ENCODE measurements at regions not wholly inside any gene's neighbourhood (a gene's known extent, or its start where the extent isn't known, plus 50 kb on each side); places are given as distances from the start of the nearest gene placed in this dataset.

GRCh38 chr7:65317372-65317771, 56.3 kb upstream of the ZNF92 start:
- DNase-seq (ENCODE audit: low read depth): no peak
- H3K4me3 ChIP-seq (ENCODE audit: low read depth, low read length): no peak overlapping the region
- TF ChIP-seq CTCF (IDR thresholded peaks at IDR 0.05; ENCODE audit: insufficient read depth, low read depth, low read length, missing control alignments): no peak

DNA sequence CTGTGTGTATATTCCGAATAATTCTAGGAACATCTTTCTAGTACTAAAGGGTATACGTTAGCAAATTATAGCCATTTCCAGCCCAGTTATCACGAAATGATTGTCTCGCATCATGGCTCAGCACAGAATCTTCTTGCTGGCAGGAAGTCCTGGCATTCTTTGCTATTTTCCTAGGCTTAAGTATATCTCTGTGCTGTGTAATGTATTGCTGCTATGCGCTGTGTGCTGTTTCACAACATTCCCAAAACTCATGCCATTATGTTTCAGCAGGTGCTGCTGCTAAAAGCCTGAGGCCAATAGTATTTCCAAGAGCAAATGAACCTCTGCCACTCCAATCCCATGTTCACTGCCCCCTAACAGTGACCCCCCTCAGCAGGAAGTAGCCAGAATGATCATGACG, 62.9 kb upstream of the ZNF92 start:
- H3K4me3 ChIP-seq (ENCODE audit: low read depth, low read length): no peak overlapping the region
- TF ChIP-seq CTCF (IDR thresholded peaks at IDR 0.05; ENCODE audit: insufficient read depth, low read depth, low read length, missing control alignments): no peak
- DNase-seq (ENCODE audit: low read depth): no peak

GRCh38 chr7:65308300-65308678, 65.4 kb upstream of the ZNF92 start:
- DNase-seq (ENCODE audit: low read depth): no peak
- H3K4me3 ChIP-seq (ENCODE audit: low read depth, low read length): no peak overlapping the region
- no peak for TF ChIP-seq CTCF (IDR thresholded peaks at IDR 0.05; ENCODE audit: insufficient read depth, low read depth, low read length, missing control alignments)

DNA sequence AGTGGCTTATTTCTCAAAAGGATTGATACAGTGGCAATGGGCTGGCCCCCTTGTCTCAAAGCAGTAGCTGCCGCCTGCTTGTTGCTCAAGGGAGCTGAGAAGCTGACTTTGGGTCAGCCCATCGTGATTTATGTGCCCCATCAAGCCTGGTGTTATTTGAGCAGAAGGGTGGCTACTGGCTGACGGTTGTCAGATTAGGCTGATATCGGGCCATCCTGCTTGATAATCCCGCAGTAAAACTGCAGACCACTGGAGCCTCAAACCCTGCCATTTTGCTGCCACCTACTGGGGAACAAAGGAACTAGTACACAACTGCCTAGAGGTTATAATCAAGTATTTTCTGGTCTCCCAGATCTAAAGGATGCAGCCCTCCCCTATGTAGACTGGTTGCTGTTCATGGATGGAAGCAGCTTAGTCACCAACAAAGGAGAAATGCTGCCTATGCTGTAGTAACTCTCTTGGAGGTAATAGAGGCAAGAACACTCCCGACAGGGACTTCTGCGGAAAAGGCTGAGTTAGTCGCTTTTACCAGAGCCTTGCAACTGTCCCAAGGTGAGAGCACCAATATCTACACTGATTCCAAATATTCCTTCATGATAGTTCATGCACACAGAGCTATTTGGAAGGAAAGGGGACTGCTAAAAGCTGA, 65.9 kb upstream of the ZNF92 start:
- peak; percentile 69 for TF ChIP-seq CTCF (IDR thresholded peaks at IDR 0.05; ENCODE audit: insufficient read depth, low read depth, low read length, missing control alignments)
- peak; percentile 68 for DNase-seq (ENCODE audit: low read depth)
- H3K4me3 ChIP-seq (ENCODE audit: low read depth, low read length): no peak overlapping the region

- no peak for TF ChIP-seq CTCF (IDR thresholded peaks at IDR 0.05; ENCODE audit: insufficient read depth, low read depth, low read length, missing control alignments)
- no peak for DNase-seq (ENCODE audit: low read depth)
- H3K4me3 ChIP-seq (ENCODE audit: low read depth, low read length): no peak overlapping the region
Observed at GRCh38 chr7:65304175-65304574, 69.5 kb upstream of the ZNF92 start.

DNA sequence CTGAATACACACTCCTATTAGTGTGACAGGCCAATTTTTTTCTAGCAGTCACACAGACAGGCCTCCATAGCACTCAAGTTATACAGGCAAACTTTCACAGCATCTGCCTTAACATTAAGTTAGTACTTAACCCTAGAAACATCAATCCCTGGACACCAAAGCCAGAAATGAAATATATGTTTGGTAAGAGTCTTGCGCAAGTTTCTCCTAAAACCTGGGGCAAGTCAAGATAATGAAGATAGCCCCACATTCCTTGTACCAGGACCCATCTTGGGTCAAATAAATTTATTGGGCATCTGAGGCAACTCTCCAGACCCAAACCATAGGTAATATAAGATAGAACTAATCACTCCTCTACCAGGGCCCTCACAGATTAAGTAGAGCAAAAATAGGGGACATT, 70.8 kb upstream of the ZNF92 start:
- H3K4me3 ChIP-seq (ENCODE audit: low read depth, low read length): no peak overlapping the region
- no peak for DNase-seq (ENCODE audit: low read depth)
- no peak for TF ChIP-seq CTCF (IDR thresholded peaks at IDR 0.05; ENCODE audit: insufficient read depth, low read depth, low read length, missing control alignments)

DNA sequence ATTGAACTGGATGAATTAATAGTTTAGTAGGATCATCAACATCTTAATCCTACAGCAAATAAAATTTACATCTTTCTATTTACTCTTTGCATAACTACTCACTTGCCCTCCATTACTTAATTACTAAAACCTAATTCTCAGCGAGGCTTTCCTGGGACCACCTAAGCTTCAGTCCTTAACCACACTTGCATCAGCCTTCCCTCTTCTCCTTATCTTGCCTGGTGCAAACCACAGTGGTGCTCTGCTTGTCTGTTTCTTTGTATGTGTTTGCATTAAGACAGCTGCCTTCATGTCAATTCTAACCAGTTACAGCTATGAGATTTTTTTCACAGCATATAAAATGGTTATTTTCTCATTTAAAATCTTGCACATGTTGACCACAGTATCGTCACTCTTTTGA, 72.6 kb upstream of the ZNF92 start:
- no peak for DNase-seq (ENCODE audit: low read depth)
- no peak for TF ChIP-seq CTCF (IDR thresholded peaks at IDR 0.05; ENCODE audit: insufficient read depth, low read depth, low read length, missing control alignments)
- no peak overlapping the region for H3K4me3 ChIP-seq (ENCODE audit: low read depth, low read length)
